ENCODE measurements at regions not wholly inside any gene's neighbourhood (a gene's known extent, or its start where the extent isn't known, plus 50 kb on each side); places are given as distances from the start of the nearest gene placed in this dataset.

DNA sequence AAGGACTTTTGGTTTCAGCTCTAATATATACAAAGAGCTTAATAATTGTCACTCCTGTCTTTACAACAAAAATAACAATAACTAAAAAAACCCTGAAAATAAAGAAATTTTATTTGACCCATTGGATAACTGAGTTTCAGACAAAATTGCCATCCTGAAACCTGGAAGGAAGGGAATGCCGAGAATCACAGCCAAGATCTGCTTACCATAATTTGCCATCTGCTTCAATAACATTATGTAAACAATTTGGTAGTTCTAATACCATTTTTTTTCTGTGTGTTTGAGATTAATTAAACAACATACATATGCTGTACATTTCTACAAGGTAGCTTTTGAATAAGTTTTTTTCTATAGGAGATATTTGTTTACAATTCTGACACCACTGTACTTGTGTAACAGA is 596.3 kb upstream of the MGAT4C start:
- no peak for DNase-seq

DNA sequence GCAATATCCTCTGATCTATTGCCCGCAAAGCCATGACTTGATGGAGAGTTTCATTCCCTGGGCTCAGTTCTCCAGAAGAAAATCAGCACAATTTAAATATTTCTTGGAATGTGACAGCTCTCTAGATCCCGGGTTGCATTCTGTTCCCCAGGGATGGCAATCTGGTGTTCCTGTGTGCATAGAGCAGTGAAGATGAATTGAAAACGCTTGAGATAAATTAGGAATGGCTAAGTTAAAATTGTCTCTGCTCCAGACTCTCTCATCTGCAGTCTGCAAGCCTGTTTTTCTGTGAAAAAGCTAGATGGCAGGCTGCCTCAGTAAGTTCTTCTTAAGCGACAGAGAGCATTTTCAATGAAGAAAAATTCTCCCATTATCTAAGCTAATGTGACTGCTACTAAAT is 582.5 kb upstream of the MGAT4C start:
- DNase-seq = no peak

DNA sequence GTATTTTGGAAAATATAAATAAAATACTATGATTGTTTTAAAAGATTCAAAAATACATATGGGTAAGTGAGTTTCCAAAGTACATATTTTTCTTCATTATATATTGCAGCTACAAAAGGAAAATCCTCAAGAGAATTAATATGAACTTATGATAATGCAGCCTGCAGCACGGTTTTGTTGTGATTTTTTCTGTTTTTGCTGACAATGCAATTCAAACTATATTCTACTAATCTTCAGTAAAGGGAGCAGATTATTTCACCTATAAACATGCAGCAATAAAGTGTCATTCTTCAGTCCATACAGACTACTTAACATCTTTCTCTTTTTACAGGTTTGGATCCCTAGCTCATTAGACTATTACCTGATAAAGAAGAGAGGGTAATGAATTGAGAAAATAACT is 582.1 kb upstream of the MGAT4C start:
- no peak for DNase-seq

DNA sequence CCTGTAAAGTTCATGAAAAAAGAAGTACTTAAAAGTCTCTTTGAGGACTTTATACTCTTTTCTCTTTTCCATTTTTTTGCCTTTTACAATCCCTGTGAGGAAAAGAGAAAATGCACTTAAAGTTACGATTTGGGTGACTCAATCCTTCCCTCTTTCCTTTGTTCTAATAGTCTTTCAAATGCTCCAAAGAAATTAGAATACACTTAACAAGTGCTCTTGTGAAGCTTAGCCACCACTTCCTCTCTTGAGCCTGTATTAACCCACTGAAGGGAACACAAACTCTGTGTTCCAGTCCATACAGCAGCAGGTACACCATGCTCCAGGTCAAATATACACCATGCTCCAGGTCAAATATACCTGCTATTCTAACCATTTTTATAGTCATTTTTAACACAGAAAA is 581.1 kb upstream of the MGAT4C start:
- DNase-seq = no peak

DNA sequence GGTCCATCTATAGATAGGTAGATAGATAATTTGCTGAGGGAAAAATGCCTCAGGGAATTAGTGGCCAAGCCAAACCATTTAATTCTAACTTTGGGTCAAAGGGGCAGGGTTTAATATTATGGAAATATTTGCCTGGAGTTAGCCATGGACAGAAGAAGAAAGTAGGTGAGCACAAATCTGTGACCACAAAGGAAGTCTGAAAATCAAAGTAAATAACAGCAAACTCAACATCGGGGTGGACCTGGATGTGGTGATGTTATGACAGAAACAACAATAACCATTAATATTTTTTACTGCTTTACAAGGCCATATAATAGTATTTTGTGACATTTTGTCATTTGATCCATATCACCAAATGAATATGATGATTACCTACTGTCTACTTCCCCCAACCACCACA is 578.0 kb upstream of the MGAT4C start:
- DNase-seq = no peak

DNA sequence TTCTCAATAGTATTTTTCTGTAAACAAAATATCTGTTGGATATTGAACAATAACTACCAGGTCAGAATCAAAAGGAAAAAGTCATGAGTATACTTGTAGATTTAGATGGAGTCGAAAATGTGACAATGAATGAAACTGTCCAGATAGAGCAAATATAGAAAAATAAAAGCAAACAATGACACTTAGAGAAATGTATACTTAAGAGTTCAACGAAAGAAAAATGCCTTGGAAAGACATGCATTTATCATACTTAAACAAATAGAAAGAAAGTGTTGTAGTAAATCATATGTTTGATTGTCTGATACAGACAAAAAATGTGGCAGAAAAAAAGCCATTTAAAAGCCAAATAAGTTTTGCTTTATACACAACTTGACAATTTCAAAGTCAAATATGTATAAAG is 571.2 kb upstream of the MGAT4C start:
- no peak for DNase-seq

DNA sequence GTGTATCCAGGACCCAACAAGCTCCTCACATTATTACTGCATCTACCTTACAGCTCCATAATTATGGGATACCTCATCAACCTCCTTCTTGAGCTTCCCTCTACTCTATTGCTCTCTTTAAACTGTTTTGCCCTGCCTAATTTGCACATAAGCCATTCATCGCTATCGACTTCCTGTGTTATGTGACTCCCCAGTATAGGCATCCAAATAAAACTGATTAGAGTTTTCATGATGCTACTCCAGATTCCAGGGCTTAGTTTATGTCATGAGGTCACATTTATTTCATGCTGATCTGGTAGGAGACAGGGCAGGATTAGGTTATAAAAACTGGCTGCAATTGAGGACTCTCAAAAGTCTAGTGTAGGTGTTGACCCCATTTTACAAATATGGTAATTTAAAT is 569.9 kb upstream of the MGAT4C start:
- no peak for DNase-seq

DNA sequence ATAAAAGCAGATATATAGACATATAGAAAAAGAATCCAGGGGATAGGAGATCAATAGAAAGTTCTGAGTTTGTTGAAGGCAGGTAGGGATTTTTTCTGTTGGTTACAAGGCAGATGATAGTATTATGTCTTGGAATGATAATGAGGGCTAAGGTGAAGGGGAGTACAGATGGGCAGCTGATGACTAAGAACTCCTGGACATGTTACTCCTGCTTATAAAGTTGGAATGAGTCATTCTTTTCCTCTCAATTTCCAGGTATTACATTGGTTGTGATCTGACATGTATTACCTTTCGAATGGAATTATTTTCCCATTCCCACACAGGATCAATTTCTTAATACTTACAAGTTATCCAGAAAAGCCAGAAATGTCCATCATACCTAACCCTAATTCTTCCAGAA is 545.2 kb upstream of the MGAT4C start:
- DNase-seq = no peak

DNA sequence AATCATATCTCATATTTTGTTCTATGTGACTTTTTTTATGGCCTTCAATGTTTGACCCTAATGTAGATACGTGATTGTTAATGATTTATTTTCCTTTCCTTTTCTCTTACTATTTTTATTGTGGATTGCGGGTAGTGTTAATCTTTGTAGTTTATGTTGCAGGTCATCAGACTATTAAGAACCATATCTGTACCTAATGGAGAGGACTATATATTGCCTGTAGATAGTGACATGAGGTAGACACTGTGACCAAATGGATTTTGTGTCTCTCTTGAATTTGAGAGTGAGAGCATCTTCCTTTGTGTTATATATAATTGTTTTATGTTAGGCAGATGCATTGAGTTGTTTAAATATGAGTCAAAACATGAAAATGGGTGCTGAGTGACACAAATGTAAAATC is 543.4 kb upstream of the MGAT4C start:
- DNase-seq = no peak

DNA sequence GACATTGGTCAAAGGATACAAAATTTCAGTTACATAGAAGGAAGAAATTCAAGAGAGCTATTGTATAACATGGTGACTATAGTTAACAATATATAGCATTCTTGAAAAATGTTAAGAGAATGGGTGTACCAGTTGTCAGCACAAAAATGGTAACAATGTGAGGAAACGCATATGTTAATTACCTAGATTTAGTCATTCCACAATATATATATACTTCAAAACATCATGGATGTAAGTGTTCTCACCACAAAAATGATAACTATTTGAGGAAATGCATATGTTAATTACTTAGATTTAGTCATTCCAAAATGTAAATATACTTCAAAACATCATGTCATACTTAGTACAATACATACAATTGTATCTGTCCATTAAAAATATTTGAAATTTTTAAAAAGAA is 540.4 kb upstream of the MGAT4C start:
- DNase-seq = no peak

DNA sequence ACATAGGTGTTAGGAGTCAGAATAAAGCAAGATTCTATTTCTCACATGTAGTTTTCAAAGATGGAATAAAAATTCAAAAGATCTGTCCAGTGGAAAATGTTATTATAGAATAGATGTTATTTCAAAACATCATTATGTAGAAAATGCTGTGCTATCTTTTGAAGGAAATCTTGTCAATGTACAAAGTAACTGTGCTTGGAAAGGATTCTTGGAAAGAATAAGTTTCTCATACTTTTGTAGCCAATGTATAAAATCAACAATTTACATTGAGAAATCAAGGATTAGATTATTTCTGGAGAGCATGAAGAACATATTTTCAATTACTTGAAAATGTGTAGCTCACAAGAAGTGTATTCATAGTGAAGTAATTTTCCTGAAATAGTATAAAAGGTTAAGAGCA is 532.5 kb upstream of the MGAT4C start:
- DNase-seq = no peak

DNA sequence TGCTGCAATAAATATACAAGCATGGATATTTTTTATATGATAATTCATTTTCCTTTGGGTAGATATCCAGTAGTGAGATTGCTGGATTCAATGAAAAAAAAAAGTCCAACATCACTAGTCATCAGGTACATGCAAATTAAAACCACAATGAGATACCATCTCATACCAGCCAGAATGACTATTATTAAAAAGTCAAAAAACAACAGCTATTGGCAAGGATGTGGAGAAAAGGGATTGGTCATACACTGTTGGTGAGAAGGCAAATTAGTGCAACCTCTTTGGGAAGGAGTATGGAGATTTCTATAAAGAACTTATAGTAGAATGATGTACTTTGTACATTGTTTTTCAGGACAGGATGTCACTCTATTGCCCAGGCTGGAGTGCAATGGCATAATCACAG is 531.2 kb upstream of the MGAT4C start:
- no peak for DNase-seq

DNA sequence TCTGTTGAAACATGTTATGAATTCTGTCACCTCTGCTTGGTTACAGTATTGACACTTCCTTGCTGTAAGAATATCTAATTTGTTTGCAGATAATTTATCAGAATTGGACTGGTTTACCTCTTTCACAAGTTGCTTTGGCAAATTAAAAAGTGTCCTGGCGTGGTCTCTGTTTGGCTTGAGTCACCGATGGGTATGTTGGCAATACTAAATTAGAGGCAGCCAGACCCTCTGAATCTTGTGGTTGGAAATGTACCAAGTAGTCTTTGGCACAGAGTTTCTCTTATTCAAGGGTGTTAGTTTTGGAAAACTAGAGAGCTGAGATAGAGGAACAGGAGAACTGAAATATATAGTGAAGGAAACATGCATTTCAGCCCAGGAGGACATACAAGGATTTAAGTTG is 521.1 kb upstream of the MGAT4C start:
- no peak for DNase-seq

DNA sequence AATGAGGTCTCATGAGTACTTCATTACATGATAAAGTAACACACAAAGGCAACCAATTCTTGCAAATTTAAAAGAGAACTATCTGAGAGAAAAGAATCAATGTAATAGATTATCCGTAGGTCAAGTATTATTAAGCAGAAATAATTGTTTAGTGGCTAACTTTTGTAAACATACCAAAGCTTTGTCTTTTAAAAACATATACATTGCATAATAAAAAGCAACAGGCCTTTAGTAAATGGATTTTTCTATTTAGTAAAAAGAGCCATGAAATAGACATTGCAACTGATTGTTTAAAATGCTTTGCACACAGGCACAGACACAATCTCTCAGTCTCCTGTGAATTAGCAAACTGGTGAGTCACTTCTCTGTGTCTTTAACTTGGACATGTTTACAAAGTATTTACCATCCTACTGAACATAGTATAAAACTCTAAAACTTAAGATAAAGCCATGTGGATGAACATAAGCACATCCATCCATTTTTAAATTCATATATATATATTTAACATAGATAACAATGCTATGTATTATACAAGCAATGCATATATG is 518.7 kb upstream of the MGAT4C start:
- DNase-seq = no peak

DNA sequence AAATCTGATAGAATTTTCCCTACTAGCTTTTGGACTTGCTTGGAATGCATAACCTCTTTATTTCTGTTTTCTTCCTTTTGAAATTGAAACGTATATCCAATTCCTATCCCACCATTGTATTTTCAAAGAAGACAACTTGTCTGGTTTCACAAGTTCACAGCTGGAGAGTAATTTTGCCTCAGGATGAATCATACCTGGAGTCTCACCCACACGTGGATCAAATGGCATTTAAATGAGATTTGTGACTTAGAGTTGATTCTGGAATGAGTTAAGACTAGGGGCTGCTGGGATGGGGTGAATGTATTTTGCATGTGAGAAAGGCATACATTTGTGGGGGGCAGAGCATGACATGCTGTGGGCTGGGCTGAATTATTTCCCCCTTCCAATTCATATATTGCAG is 516.5 kb upstream of the MGAT4C start:
- no peak for DNase-seq

DNA sequence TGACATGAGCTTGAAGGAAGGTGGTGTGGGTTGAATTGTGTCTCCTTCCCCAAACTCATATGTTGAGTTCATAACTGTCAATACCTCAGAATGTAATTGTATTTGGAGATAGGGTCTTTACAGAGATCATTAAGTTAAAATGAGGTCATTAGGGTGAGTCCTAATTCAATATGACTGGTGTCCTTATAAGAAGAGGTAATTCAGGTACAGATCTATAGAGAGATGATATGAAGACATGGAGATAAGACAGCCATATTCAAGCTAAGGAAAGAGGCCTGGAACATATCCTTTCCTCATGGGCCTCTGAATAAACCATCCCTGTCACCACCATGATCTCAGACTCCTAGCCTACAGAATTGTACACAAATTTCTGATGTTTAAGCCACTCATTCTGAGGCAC is 514.7 kb upstream of the MGAT4C start:
- DNase-seq = no peak

DNA sequence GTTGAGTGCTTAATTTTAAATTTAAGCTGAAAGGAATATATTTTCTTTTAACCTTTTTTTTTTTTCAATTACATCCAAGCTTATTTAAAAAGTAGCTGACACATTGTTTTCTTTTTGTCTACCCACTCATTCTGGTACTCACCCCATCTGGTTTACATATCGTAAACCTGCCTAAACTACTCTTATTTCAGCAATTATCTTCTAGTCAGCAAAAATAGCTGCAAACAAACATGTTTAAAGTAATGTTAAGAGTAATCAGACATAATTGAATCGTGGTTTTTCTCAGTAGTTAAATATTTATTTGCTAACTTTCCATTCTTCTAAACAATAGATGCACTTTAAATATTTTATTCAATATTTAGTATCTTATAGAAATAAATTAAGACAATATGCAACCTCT is 492.7 kb upstream of the MGAT4C start:
- no peak for DNase-seq

DNA sequence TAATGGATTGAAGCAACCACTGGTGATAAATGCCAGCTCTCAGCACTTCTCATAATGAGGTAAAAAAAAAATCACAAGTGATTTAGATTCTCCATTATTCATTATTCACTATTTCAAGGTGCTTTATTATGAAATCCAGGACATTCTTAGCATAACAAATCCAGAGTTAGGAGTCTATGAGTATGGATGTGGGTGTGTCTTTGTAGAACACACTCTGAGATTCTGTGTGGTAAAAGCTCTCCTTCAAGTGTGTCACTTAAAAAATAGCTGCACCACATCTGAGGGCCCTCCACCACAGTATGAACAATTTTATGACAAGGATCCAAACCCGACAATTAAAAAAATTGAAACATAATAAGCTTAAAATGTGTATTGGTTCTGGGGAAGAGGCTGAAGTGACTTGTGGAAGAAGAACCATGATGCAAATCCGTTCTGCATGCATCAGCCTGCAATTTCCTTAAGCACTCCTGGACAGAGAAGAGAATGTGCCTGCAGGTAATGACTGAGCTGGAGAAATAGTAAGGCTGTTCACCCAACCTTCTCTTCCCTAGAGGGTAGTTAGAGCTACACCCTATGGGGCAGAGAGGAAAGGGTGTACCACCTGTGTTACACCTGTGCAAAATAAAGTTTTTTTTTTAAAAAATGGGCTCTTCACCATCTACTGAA is 488.5 kb upstream of the MGAT4C start:
- no peak for DNase-seq

DNA sequence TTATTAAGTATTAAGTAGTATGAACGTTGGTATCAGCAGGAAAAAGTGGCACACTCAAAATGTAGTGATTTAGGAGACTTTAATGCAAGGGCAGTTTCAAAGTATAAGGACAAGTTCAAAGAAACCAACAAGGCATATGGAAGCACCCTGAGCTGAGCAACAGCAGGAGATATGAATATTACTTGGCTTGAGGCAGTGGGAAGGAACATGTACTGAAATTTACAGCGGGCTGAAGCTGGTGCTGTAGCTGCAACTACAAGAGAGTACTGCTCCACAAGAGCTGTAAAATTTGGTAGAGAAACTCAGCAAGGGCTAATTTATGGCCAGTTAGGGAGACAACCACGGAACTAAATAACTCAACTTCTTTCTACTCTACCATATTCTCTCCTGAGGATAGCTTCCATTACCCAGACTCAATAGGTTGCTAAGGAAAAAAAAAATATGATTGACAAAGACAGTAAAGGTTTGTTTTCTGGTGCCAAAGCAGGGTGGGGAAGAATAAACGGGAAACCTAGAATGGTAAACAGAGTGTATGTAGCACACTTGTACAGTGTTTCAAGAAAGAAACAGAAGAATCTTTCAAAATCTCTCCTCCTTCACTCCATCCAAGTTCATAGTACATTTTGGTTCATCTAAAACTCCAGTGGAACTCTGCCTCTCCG is 487.8 kb upstream of the MGAT4C start:
- no peak for DNase-seq

DNA sequence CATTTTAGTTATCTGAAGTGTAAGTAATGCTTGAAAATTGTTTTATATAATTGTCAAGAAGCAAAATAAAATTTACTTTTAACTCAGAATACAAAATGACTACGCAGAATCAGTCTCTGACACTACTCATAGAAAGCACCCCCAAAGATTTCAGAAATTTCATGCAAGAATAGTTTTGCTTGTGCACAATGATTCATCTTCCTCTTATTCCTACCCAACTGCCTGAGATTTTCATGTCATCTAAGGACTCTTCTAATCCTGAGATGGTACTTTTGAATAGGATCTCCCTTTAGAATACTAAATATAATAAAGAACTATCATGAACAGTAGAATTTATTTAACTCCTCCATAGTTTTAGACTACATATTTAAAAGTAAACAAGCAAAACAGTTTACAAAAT is 485.3 kb upstream of the MGAT4C start:
- no peak for DNase-seq

DNA sequence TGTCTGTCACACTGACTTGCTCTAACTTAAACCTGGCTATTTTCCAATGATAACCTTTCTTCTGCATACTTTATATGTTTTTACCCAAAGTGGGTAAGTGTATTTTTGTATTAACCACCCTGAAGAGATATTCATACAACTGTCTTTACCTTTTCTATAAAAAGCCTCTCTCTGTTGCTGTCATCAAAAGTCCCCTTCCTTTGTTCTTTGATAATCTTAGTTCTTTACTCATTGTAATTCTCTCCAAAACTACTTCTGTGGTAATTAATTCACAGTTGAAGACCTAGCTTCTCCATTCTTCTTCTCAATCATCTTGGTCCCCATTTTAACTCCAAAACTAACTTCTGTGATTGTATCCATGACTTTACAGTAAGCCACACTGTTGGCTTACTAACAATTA is 479.7 kb upstream of the MGAT4C start:
- DNase-seq = no peak

DNA sequence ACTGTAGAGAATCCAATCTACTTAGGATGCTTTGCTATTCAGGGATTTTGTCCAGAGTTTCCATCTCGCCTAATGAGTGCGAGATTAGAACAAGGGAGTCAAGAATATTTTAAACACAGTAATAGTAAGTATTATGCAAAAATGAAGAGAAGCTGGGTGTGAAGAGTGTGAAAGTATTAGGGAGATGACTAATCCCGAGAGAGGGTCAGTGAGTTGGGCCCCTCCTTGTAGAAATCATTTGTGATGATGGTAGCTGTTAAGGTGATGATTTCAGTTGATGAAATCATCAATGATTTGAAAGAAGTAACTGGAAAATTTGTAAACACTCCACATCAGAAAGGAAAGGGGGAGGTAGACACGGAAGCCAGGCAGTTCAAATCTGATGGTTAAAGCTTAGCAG is 478.9 kb upstream of the MGAT4C start:
- DNase-seq = no peak

DNA sequence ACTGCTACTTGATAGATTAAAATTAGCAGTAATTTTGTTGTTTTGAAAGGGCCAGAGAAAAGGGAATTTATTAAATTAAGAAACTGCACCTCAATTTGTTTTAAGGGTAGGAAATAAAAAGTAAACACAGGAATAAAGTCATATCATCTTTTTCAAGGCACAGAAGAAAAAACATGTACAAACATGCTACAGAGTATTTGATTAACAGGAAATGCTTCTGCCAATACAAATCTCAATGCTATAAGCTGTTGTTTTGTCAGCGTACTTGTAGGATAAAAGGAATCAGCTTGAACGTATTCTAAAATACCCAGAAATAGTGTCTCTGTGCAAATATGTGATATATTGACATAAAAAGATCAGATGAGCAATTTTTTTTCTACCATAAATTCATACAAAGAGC is 474.0 kb upstream of the MGAT4C start:
- no peak for DNase-seq

DNA sequence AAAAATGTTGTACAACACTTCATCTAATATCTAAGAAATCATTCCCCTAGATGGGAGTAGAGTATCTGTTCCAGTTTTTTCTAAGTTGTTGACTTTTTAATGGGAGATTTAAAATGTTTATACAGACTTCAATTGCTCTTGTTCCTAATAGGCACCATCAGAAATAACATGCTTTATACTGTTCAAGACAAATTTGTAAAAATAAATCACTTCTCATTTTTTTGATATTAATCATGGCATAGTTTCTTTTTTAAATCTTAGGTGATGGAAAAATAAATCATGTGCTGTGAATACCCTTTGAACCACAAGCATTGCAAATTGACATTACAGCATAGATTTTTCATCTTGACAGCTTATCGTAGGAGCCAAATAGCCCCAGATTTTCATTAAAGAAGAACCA is 473.5 kb upstream of the MGAT4C start:
- DNase-seq = no peak

DNA sequence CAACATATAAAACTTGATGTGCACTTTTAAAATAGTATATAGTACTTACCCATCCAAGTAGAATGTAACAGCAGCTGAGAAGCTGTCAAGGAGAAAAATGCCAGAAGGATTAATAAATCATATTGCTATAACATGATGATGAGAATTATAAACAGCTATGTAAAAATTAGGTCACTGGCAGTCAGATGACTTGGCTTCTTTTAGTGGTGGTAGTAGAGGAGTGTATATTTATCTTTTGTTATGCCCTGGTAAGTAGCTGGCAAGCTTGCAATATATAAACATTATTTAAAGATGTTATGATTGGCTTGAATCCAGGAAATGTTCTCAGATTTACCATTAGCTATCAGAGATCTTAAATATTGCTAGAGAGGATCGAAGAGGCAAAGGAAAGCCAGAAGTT is 471.0 kb upstream of the MGAT4C start:
- peak; percentile 30 for DNase-seq
